NCI-H748 (cell line): ENCODE measurements at regions not wholly inside any gene's neighbourhood (a gene's known extent, or its start where the extent isn't known, plus 50 kb on each side); places are given as distances from the start of the nearest gene placed in this dataset.
"Not testable (repeated sequence)": the region's sequence is repeated elsewhere in the genome, so short reads cannot be mapped to it uniquely, and the experiment has no call there.

Source experiments
- DNase-seq: peaks from one replicate; lab custom pipeline; 2025; ENCODE audit not compliant: unreplicated experiment; lab: John Stamatoyannopoulos, UW

DNA sequence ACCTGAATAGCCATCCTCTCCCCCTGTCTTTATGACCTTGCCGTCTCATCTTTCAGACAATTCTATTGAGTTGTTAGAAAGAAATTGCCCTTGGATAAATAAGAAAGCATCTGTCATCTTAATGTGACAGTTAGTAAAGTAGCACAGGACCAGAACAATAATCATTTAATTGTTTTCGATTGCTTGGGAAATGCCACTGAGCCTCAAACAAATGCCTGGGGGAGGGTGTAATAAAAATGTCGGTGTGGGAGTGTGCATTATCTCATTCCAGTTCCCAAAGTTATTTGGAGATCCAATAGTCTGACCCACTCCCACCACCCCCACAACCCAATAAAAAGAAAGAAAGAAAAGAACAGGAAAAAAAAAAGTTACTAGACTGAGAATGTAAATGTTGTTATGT, 509.3 kb upstream of the LRRC7 start:
- peak; percentile 23 for DNase-seq

- no peak for DNase-seq
Observed at GRCh38 chr1:69070660-69071373, 496.9 kb upstream of the LRRC7 start.

DNA sequence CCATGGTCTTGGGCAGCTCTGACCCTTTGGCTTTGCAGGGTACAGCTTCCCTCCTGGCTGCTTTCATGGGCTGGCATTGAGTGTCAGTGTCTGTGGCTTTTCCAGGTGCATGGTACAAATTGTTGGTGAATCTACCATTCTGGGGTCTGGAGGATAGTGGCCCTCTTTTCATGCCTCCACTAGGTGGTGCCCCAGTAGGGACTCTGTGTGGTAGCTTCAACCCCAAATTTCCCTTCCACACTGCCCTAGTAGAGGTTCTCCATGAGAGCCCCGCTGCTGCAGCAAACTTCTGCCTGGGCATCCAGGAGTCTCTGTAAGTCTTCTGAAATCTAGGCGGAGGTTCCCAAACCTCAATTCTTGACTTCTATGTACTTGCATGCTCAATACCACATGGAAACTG, 494.5 kb upstream of the LRRC7 start:
- peak; percentile 11 for DNase-seq

DNA sequence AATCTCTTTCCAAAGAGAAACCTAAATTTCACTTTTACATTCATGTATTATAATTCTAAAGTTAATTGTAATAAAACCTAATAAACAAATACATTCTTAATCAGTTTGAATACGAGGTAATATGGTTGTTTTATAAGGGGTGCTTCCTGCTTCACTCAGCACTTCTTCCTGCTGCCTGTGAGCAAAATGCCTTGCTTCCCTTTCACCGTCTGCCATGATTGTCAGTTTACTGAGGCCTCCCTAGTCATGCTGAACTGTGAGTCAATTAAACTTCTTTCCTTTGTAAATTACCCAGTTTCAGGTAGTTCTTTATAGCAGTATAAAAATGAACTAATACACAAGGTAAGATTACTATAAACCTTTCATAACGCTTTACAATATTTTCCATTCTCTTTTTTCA, 491.1 kb upstream of the LRRC7 start:
- DNase-seq = no peak

DNA sequence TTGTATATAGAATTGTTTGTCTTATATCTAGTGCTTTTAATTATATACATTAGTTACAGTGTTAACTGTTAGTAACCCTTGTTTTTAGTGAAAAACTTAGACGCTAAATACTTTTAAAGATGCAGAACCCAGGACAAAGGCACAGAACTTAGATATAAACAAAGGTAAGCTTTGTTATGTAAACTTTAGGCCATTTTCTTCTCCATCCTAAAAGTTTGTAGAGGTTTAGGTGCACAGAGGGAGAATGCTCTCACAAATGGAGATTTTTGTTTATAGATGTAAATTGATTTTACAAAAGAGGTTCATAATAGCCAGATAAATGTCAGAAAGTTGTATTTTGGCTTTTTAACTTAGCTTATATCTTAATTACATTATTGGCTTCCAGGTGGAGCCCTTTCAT, 490.5 kb upstream of the LRRC7 start:
- DNase-seq = no peak

- no peak for DNase-seq
Observed at GRCh38 chr1:69077633-69078032, 490.1 kb upstream of the LRRC7 start.

GRCh38 chr1:69081668-69082067, 486.1 kb upstream of the LRRC7 start:
- DNase-seq = no peak

DNA sequence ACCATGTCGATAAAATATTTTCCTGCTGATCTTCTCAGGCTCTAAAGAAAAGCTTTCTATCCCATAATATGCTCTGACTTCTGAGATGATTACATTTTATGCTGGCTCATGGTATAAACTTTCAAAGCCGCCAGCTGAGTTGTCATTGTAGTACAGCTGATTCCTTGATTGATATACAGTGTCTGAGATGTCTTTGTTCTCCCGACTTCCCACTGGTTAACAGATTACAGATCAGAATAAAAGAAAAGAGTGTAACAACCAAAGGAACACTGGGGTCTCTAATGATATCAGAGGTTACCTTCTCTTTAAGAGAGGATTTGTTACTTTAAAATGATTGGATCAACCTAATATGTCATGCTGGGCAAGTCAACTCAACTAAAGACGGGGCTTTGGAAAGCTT, 485.4 kb upstream of the LRRC7 start:
- DNase-seq = no peak

- no peak for DNase-seq
Observed at GRCh38 chr1:69086148-69086547, 481.6 kb upstream of the LRRC7 start.

DNA sequence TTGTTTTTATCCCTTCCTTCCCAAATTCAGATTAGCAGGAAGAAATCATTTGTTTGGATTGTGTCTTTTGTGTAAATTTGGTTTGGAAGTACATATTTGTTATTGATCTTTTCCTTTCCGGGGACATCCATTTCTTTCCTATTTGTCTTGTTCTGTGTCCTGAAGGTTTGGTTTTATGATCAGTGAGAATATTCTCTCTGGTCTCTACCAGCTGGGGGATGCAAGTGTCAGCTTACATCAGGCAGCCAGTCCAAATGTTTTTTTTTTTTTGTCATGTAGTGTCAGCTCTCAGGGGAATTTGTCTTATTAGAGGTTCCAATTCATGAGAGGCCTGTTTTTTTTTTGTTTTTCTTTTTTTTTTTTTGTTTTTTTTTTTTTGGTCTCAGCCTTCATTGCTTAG, 479.2 kb upstream of the LRRC7 start:
- no peak for DNase-seq

DNA sequence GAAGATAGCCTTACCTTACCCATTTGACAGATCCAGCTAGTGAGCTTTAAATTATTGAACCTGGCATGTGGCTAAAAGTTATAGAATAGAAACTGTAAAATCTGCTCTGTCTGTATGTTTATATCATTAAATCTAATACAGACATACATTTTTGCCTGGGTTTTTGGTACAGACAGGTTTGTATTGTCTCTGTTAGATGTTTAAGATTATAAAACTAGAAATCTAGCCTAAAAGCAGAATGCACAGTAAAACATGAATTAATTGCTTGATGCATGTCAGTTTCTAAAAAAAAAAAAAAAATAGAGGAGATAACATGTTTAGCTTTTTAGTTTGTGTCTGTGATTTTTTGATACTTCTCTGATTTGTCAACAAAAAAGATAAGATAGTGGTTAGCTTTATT, 477.6 kb upstream of the LRRC7 start:
- no peak for DNase-seq

DNA sequence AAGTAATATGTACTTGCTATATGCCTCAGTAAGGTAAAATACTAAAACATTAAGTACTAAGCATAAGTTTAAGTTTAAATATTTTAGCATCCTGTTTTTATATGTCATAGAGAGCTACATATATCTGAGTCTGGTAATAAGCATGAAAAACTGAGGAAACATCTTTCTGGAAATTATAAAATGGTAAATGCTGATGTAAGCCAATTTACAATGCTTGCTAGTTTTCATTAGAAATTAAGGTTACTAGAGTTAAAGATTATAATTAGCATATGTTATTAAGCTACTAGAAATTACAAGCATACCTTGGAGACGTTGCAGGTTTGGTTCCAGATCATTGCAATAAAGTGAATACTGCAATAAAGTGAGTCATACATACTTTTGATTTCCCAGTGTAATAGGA, 477.0 kb upstream of the LRRC7 start:
- no peak for DNase-seq

GRCh38 chr1:69102058-69102457, 465.7 kb upstream of the LRRC7 start:
- not testable (repeated sequence) for DNase-seq

DNA sequence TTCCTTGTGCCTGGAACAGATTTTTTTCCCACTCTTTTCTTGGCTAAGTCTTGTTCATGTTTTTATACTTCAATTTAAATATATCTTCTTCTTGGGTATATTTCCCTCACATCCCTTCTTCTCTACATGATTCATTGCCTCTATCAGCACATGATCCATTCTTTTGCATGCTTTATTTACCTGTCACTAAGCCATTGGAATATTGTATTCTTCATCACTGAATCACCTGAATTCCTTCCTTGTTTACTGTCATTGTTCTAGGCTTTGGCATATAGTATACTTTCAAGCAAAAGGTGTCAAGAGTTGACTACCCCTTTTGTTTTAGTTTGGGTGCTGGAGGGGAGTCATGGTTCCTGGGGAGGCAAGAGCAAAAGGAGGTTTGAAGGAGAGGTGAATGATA, 464.5 kb upstream of the LRRC7 start:
- no peak for DNase-seq

DNA sequence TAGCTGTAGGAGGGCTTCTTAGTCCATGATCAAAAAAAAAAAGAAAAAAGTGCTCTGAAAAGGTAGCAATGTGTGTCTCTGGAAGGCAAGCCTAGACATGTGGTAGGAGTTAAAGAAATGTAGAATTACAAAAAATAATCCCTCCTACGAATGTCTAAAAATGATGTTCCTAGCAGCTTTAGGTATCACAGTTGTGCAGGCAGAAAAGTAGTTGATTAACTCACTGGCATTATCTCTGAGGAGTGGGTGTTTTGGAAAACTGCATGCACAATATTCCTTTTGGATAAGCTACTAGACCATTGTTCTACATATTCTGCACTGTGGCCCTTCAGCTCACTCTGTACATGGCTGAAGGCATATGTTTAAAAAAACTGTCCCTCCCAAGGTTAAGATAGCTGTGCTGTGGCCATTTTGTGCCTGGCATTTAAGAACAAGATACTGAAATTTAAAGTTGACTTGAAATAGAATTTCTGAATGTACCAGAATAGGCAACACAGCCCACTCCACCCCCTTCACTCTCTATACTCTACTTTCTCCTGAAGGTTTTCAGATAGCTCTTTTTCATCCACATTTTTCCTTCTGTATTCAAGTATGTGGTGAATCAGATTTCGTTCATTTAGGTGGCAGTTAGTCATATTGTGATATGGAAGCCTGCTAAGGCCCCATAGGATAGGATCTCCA, 463.9 kb upstream of the LRRC7 start:
- no peak for DNase-seq

GRCh38 chr1:69104894-69105293, 462.8 kb upstream of the LRRC7 start:
- no peak for DNase-seq

DNA sequence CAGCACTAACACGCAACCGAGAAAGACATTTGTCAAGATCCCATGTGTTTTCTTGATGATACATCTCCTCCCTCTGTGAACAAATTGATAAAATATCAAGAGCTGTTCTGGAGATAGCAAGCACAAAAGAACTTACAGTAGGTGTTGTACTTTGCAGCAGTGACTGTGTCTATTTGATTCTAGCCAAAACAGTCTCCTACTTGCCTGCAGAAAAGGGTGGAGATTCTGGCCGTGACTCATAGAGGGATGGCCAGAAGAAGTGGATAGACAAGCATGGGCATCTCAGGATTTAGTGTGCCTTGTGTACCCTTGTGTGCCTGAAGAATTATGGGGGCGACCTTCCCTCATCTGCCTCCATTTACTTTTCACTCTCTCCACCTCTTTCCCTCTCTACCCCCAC, 458.4 kb upstream of the LRRC7 start:
- DNase-seq = no peak

DNA sequence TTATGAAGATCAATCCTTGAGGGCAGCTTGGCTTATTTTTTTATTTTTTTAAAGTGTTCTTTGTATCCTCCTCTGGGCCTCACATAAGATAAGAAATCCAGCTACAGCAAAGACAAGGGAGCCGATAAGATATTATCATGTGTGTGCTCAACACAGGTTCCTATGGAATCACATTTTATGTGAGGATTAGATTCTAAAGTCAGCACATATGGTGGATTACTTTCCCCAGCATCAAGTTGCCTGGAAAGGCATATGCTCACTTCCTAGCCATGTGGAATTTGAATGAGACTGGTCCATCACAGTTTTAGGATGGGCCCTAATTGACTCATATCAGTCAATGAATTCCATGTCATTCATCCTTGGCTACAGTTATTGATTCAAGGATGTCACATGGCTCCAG, 456.9 kb upstream of the LRRC7 start:
- no peak for DNase-seq

DNA sequence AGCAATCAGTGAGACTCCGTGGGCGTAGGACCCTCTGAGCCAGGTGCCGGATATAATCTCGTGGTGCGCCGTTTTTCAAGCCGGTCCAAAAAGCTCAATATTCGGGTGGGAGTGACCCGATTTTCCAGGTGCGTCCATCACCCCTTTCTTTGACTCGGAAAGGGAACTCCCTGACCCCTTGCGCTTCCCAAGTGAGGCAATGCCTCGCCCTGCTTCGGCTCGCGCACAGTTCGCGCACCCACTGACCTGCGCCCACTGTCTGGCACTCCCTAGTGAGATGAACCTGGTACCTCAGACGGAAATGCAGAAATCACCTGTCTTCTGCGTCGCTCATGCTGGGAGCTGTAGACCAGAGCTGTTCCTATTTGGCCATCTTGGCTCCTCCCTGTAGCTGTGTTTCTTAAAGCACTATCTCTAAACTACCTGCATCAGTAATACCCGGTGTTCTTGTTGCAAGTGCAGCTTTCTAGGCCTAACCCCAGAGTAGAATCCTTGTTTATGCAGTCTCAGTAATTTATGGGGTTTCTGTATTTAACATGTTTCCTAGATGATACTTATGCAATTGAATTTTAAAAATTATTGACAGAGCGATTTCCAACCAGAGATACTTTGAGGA, 447.5 kb upstream of the LRRC7 start:
- DNase-seq = peak; percentile 59

DNA sequence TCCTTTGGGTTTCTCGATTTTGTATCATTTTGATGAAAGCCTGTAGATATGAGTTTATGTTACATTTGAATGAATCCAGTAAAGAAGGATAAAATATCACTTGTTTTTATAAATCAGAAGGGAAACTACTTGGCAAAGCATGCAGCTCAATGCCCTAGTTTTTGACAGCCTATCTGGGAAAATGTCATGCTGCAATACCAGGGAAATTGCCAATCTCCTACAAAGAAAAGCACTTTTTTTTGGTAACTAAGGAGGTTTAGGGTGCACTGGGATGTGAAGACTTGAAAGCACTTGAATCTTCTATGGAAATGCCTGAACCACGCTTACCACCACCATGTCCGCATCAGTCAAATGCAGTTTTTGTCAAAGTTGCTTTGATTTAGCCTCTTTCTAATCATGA, 446.9 kb upstream of the LRRC7 start:
- DNase-seq = peak; percentile 17

GRCh38 chr1:69121723-69122122, 446.0 kb upstream of the LRRC7 start:
- DNase-seq = no peak

GRCh38 chr1:69122373-69122772, 445.3 kb upstream of the LRRC7 start:
- no peak for DNase-seq

DNA sequence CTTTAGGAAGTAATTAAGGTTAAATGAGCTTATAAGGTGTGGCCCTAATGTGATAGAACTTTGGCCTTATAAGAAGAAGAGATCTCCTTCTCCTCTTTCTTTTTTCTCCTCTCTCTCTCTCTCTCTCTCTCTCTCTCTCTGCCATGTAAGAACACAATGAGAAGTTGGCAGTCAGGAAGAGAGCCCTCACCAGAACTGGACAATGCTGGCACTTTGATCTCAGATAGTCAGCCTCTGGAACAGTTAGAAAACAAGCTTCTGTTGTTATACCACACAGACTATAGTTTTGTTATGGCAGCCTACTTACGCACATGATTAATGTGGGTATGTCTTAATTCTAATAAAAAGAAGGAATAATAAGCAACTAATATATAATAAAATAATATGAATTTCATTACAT, 444.2 kb upstream of the LRRC7 start:
- no peak for DNase-seq
